SK-N-MC (cell line): ENCODE measurements at regions not wholly inside any gene's neighbourhood (a gene's known extent, or its start where the extent isn't known, plus 50 kb on each side); places are given as distances from the start of the nearest gene placed in this dataset.
"Not testable (repeated sequence)": the region's sequence is repeated elsewhere in the genome, so short reads cannot be mapped to it uniquely, and the experiment has no call there.

Source experiments
- DNase-seq: peaks from one replicate; pipeline ENCODE4 v3.0.0-alpha.2; 2011; ENCODE audit warnings: low read depth, low spot score
- H3K27ac ChIP-seq: fragments of 200-600 bp; sonication (generic); 2 replicates; pipeline ENCODE4 v1.5.1; 2016; ENCODE audit warnings: mixed run types
- H3K36me3 ChIP-seq: fragments of 200-600 bp; sonication (generic); 2 replicates; pipeline ENCODE4 v1.6.1; 2017; ENCODE audit warnings: antibody characterized with exemption, low read length, mixed read lengths; ENCODE audit not compliant: insufficient read depth
- H3K4me3 ChIP-seq: fragments of 200-600 bp; sonication (generic); 2 replicates; pipeline ENCODE4 v1.5.1; 2016
- H3K9ac ChIP-seq: fragments of 200-600 bp; sonication (generic); 2 replicates; pipeline ENCODE4 v1.8.0; 2017; ENCODE audit warnings: mixed run types, mixed read lengths; ENCODE audit not compliant: insufficient read length
- H3K9me3 ChIP-seq: fragments of 200-600 bp; sonication (generic); 2 replicates; pipeline ENCODE4 v1.6.1; 2017; ENCODE audit warnings: low read depth, mild to moderate bottlenecking, antibody characterized with exemption, low read length, moderate library complexity, mixed read lengths
- EZH2 ChIP-seq: fragments of 200-600 bp; sonication (generic); IDR thresholded peaks from one replicate; pipeline ENCODE4 v1.6.1; 2017; ENCODE audit warnings: antibody characterized with exemption
- FOXP2 ChIP-seq: optimal IDR thresholded peaks from 2 replicates; pipeline ENCODE3; 2011; ENCODE audit warnings: mild to moderate bottlenecking, moderate library complexity; ENCODE audit not compliant: insufficient read depth; ENCODE audit errors: extremely low read length, control extremely low read depth
- POLR2AphosphoS5 ChIP-seq: IDR thresholded peaks from 2 replicates; pipeline ENCODE4 v1.6.1; 2012; ENCODE audit warnings: mild to moderate bottlenecking, low read depth, low read length, borderline replicate concordance

DNA sequence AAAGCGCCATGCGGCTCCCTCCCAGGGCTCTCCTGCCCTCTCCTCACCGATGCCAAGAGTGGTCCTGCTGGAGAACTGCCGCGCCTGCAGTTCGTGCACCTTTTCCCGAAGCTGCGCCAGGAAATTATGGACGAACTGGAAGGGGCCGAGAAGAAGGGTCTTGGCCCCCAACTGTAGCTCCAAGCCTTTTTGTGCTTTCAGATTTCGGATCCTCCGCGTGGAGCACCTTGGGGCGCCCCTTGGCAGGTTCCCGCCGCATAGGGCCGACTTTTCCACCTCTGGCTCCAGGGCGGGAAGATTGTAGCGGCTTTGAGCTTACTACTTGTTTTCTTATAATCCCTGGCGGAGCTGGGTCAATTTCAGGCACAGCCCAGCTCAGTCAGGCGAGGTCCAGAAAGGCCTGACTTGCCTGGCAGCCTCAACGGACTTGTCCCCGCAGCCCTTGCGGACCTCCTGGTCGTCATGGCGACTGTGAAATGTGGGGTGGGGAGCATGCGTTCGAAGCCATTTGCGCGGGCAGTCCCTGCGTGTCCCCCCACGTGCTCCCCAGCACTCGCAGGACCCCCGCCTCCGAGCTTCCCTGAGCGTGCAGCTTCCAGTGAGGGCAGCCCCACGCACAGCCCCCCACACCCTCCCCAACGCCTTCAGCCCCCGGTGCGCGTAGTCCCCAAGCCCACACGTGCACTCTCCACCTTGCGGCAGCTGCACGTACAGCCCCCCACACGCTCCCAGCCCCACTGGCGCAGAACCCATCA lies 129.9 kb downstream of the KBTBD2 start:
- DNase-seq, result no peak
- TF ChIP-seq POLR2AphosphoS5 (no peak), EZH2 (no peak), FOXP2 (no peak)
- H3K4me3 ChIP-seq, result no peak overlapping the region

DNA sequence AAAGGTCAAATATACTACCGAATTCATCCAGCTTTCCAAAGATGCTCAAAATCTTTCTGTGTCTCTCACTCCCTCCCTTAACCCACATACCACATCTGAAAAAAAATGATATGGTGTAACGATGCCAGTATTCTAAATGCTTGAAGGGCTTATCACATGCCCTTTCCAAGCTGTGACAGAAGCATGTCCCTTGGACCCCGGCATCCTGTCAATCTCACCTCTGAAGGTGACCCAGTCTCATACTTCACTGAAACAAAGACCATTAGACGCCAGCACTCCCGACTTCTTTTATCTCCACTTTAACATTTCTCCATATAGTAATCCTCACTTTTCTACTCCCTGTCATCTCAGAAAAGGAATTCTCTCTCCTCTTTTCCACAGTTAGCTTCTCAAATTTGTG lies 130.8 kb downstream of the KBTBD2 start:
- H3K27ac ChIP-seq, DNase-seq, H3K9ac ChIP-seq, H3K4me3 ChIP-seq, H3K36me3 ChIP-seq, H3K9me3 ChIP-seq: not testable (repeated sequence)

More for the DNA sequence above, 129.9 kb downstream of the KBTBD2 start:
- H3K27ac ChIP-seq, result no peak overlapping the region
- no peaks in the 10 kb centered on the region for H3K36me3 ChIP-seq
- H3K9ac ChIP-seq, result no peak overlapping the region
- H3K9me3 ChIP-seq, result no peaks in the 10 kb centered on the region

DNA sequence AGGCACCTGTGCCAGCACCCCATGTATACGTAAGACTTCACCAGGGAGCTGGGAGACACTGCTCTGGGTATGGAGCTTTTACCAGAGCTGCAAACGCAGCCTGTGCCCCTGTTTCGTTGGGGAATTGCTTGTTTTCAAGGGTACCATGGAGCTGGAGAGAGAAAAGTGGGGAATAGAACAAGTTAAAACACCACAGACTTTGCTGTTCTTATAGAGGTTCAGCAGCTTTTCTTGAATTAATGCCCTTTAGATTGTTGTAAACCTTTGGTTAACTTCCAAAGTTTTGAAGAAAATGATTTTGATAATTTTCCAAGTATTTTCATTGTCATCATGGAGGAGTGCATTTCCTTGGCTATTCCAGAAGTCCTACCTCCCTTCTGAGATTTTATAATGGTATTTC lies 131.7 kb downstream of the KBTBD2 start:
- not testable (repeated sequence) for H3K9me3 ChIP-seq, H3K27ac ChIP-seq, H3K36me3 ChIP-seq, H3K4me3 ChIP-seq, DNase-seq, H3K9ac ChIP-seq

DNA sequence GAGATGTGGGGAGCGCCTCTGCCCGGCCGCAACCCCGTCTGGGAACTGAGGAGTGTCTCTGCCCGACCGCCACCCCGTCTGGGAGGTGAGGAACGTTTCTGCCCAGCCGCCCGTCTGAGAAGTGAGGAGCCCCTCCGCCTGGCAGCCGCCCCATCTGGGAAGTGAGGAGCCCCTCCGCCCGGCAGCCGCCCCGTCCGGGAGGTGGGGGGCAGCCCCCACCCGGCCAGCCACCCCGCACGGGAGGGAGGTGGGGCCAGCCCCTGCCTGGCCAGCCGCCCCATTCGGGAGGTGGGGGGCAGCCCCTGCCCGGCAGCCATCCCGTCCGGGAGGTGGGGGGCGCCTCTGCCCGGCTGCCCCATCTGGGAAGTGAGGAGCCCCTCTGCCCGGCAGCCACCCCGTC lies 137.7 kb downstream of the KBTBD2 start:
- H3K9me3 ChIP-seq, H3K36me3 ChIP-seq, H3K9ac ChIP-seq, H3K27ac ChIP-seq, DNase-seq, H3K4me3 ChIP-seq: not testable (repeated sequence)

DNA sequence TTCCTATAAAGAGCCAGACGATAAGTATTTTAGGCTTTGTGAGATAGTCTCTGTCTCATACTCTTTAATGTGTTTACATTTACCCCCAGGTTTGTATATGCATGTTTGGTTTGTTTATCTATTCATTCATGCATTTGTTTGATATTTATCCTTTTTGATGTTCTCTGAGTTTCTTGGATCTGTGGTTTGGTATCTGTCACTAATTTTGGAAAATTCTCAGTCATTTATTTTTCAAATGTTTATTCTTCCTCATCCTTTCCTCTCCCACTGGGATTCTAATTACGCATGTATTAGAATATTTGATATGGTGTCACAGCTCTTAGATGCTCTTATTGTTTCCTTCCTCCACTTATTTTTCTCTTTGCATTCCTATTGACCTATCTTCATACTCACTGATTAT lies 143.2 kb downstream of the KBTBD2 start:
- H3K27ac ChIP-seq, H3K36me3 ChIP-seq, H3K4me3 ChIP-seq, DNase-seq, H3K9me3 ChIP-seq, H3K9ac ChIP-seq: not testable (repeated sequence)

DNA sequence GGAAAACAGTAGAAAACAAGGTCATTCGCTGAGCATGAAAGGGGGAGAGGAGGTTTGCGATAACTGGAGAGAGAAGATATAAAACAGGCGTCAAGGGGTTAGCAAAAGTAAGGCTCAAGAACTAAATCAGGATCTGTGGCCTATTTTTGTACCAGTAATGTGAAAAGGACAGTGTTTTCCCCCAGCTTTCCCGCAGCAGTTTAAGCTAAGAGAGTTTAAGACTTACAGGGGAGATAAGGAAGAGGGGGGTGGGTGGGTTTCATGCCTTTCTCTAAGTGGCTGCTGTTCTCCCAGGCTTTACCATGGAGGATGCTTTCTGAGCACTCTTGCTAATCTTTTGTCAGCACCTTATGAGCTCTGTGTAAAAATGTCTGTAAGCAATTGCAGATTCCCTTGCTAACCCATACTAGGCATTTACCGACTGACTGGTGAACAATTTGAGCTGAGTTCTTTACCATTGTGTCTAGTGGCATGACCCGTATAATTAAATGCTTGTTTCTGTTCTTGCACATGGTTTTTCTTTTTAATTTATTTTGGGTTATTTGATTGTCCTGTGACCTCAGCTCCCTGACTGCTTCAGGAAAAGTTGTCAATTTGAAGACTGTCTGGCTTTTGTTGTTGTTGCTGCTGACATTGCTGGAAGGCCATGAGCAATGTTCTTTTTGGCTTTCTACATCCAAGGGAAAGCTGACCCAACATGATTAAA lies 144.0 kb downstream of the KBTBD2 start:
- not testable (repeated sequence) for DNase-seq, H3K27ac ChIP-seq, H3K9me3 ChIP-seq, H3K9ac ChIP-seq, H3K4me3 ChIP-seq, H3K36me3 ChIP-seq

DNA sequence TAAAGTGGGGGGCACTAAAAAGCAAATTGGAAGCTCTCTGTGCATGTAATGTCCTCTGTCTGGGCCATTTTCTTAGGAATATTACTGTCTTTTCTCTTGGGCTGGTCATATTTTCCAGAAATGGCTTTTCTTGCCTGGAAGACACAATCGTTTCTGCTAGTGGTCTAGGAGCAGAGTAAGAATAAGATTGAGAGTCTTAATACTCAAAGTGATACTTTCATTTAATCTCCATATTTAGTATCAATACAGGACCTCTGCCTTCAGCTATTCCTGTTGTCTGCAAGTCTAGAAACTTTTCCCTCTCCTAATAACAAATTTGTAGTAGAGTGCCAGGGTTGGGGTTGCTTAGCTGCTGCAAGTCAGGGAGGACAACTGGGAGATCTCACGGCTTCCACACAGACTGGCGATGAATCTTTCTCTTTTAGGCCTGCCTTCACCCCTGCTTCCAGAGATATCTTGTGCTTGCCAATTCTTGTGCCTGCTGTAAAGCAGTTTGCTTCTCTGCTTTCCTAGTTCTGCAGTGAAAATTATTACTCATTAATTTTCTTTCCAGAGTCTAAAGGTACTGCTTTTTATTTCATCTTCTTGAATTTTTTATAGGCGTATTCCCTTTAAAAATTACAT lies 149.6 kb downstream of the KBTBD2 start:
- H3K9me3 ChIP-seq, H3K4me3 ChIP-seq, H3K36me3 ChIP-seq, H3K27ac ChIP-seq, H3K9ac ChIP-seq, DNase-seq: not testable (repeated sequence)

DNA sequence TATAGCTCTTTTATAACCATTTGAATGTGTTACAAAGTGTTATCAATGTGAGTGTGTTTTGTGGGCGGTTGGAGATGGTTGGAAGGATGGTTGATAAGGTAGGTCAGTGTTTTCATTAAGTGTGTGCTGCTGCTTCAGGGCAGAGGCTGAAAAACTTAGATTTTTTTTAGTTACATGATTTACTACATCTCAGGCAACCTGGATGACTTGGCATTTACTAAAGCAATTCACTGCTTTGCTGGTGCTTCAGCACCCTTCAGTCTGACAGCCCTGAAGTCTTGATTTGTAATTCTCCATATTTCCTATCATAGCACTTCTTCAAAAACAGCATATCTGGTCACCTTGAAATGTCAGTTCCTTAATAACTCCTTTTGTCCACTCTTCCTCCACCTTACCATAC lies 151.8 kb downstream of the KBTBD2 start:
- H3K27ac ChIP-seq, H3K4me3 ChIP-seq, H3K36me3 ChIP-seq, DNase-seq, H3K9ac ChIP-seq, H3K9me3 ChIP-seq: not testable (repeated sequence)

DNA sequence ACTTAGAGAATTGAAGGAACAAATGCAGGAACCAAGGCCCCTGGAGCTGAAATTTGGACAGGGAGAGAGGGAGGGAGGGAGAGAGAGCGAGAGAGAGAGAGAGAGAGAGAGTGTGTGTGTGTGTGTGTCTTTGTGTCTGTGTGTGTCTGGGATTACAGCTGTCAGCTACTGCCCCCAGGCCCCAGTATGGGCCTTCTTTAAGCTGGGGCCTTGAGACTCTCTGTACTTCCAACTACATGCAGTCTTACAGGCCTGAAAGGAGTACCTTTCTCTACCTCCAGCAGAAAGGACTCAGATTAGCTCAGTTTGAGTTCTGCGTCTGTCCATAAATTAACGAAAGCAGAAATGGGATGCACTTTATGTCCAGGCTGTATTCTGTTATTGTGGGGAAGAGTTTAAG lies 153.2 kb downstream of the KBTBD2 start:
- H3K9ac ChIP-seq, H3K9me3 ChIP-seq, H3K36me3 ChIP-seq, H3K4me3 ChIP-seq, DNase-seq, H3K27ac ChIP-seq: not testable (repeated sequence)

DNA sequence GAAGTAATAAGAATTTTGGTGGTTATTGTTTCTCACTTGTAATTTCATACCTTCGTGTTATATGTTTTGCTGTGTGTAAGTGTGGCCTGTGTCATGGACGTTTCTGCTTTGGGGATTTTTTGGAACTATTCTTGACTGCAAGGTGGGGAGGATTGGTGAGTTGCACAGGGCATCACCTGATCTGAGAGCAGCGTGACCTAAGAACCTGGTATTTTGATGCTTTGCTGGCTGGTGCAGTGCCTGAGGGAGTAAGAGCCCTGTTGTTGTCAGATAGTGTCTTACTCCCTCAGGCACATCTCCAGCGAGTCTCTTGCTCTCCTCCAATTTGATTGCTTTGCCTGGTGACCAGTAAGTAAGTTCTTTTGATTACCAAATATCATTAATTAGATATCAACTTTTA lies 158.8 kb downstream of the KBTBD2 start:
- H3K4me3 ChIP-seq, H3K9ac ChIP-seq, H3K27ac ChIP-seq, H3K9me3 ChIP-seq, DNase-seq, H3K36me3 ChIP-seq: not testable (repeated sequence)

DNA sequence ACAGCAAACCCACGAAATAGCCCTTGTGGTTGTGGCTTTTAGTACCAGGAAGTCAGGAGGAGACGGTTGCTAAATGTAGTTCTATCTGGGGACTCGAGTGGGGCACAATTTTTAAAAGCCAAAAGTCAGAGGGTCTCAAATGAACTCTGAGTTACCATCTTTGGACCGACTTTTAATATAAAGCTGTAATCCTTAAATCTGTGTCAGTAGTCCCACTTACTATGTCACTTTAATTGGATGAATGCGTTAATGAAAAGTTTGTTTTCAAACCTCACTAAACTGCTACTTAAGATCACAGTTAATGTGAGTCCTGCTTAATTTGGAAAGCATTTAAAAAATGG lies 162.3 kb downstream of the KBTBD2 start:
- H3K4me3 ChIP-seq, result peak overlapping the region; percentile 82
- not testable (repeated sequence) for DNase-seq, H3K36me3 ChIP-seq, H3K27ac ChIP-seq, H3K9ac ChIP-seq, H3K9me3 ChIP-seq

DNA sequence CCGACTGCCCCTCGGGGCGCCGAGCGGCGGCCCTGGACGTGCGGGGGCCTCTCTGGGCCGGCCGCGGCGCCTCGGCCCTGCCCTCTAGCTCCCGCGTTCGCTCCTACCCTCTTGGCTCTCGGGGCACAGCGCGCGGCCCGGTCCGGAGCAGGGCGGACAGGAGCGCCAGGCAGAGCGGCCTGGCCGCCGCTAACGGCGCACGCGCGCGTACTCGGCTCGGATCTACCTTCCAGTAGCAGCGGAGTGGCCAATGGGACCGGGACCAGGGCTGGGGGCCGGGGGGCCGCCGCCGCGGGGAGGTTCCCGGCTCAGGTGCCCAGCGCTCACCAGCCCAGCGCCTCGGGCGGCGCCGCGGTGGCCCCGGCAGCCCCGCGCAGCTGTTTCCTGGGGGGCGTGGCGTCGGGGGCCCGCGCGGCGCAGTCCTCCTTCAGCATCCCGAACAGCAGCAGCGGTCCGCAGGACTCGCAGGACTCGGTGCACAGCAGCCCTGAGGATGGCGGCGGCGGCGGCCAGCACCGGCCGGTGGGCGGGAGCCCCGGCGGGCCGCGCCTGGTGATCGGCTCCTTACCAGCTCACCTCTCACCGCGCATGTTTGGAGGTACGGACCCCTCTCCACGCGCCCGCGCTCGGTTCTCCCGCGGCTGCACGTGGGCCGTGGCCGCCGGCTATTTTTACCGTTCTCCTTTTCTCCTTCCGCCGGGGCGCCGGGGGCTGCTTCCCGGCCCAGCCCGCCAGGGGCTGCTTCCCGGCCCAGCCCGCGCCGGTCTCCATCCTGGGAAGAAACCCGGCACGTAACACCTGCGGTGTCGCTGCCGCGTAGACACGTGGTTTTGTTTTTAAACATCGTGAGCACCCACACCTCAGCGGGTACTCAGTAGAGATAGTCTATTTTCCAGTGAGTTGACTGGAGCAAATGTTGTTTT lies 162.9 kb downstream of the KBTBD2 start:
- not testable (repeated sequence) for H3K36me3 ChIP-seq, H3K27ac ChIP-seq, H3K9me3 ChIP-seq
- DNase-seq, result peak; percentile 0
- Histone ChIP-seq H3K4me3 (peak overlapping the region; percentile 82), H3K9ac (peak overlapping the region; percentile 37)
